ENCODE measurements at regions not wholly inside any gene's neighbourhood (a gene's known extent, or its start where the extent isn't known, plus 50 kb on each side); places are given as distances from the start of the nearest gene placed in this dataset.

DNA sequence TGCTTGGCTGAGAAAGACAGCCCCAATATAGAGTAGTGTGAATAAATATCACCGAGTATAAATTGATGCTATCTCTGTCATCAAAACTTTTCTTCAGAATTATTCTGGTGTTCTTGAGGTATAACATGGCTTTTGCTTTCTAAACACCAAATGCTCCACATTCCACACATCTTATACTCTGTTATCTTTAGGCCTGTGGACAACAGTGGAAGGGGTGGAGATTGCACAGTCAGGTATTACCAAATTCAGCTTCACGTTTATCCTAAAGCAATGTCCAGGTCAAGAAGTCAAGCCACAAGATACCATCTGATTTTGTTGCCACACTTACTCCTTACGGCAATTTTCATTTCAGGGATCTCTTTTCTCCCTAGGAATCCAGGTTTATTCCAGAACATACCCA is 394.8 kb downstream of the SI start:
- H4K5ac ChIP-seq (ENCODE audit: insufficient read length, low read depth, low read length) = no peak overlapping the region
- Mint-ChIP-seq H3K4me3 (no peak overlapping the region), H3K27me3 (ENCODE audit: low read depth) (no peaks in the 10 kb centered on the region), H3K4me1 (no peaks in the 10 kb centered on the region), H3K36me3 (ENCODE audit: insufficient read depth in 1 of 3, low read depth in 3 of 3) (no peaks in the 10 kb centered on the region), H3K9me3 (no peaks in the 10 kb centered on the region), H3K27ac (no peak overlapping the region)
- H3K23me2 ChIP-seq (ENCODE audit: insufficient read length, low read depth, low read length, poor library complexity, severe bottlenecking) = no peaks in the 10 kb centered on the region
- H2BK120ac ChIP-seq (ENCODE audit: low read depth, low read length, poor library complexity, severe bottlenecking) = no peak overlapping the region
- WGBS (ENCODE audit: extremely low coverage, insufficient read length, low lambda C conversion rate) = no CpG with 5 or more reads among the region's 3 CpGs
- no peaks in the 10 kb centered on the region for H3K4me1 ChIP-seq (ENCODE audit: insufficient read depth, low read length)
- H2BK15ac ChIP-seq (ENCODE audit: low read depth, low read length) = no peak overlapping the region
- no peak overlapping the region for H3K14ac ChIP-seq (ENCODE audit: insufficient read depth, low read length)
- no peak overlapping the region for H3K4ac ChIP-seq (ENCODE audit: low read depth, low read length)
- no peak for DNase-seq
- no peaks in the 10 kb centered on the region for H3K79me1 ChIP-seq (ENCODE audit: insufficient read depth, low read depth, low read length, poor library complexity, severe bottlenecking)
- H3K27me3 ChIP-seq (ENCODE audit: insufficient read depth, low read length) = no peaks in the 10 kb centered on the region
- H3T11ph ChIP-seq (ENCODE audit: low read length) = no peak overlapping the region
- no peak overlapping the region for H4K8ac ChIP-seq (replicated peaks; ENCODE audit: insufficient read length, low read depth, low read length)
- no peak overlapping the region for H3K56ac ChIP-seq (ENCODE audit: insufficient read length, low read depth, low read length)
- H3K23ac ChIP-seq (ENCODE audit: insufficient read length, low read depth, low read length) = no peak overlapping the region
- H2AFZ ChIP-seq (ENCODE audit: low read length) = no peak overlapping the region
- no peak overlapping the region for H3K18ac ChIP-seq (ENCODE audit: insufficient read length, low read depth, low read length)
- H2AK5ac ChIP-seq (ENCODE audit: insufficient read length, low read length) = no peak overlapping the region
- no peak overlapping the region for H3K4me2 ChIP-seq (ENCODE audit: insufficient read depth, insufficient read length, low read length)
- no peak overlapping the region for H2BK5ac ChIP-seq (ENCODE audit: insufficient read length, low read length)
- no peak overlapping the region for H2BK20ac ChIP-seq (ENCODE audit: low read depth, low read length, poor library complexity, severe bottlenecking)
- no peaks in the 10 kb centered on the region for H3K79me2 ChIP-seq (ENCODE audit: insufficient read depth, low read length)
- no peak overlapping the region for H3K9ac ChIP-seq (ENCODE audit: extremely low read depth, insufficient read length, low read length)
- no peak overlapping the region for H4K91ac ChIP-seq (ENCODE audit: insufficient read length, low read depth, low read length)
- H3K9me3 ChIP-seq (ENCODE audit: control insufficient read depth, low read depth, low read length) = no peaks in the 10 kb centered on the region
- H4K20me1 ChIP-seq (ENCODE audit: control insufficient read depth, insufficient read depth, insufficient read length) = no peaks in the 10 kb centered on the region
- H3K27ac ChIP-seq (ENCODE audit: insufficient read length, low read depth, low read length) = no peak overlapping the region
- TF ChIP-seq CTCF (conservative IDR thresholded peaks at IDR 0.05) = no peak
- H2BK12ac ChIP-seq (ENCODE audit: insufficient read length, low read depth, low read length) = no peak overlapping the region
